ENCODE measurements at regions not wholly inside any gene's neighbourhood (a gene's known extent, or its start where the extent isn't known, plus 50 kb on each side); places are given as distances from the start of the nearest gene placed in this dataset.

DNA sequence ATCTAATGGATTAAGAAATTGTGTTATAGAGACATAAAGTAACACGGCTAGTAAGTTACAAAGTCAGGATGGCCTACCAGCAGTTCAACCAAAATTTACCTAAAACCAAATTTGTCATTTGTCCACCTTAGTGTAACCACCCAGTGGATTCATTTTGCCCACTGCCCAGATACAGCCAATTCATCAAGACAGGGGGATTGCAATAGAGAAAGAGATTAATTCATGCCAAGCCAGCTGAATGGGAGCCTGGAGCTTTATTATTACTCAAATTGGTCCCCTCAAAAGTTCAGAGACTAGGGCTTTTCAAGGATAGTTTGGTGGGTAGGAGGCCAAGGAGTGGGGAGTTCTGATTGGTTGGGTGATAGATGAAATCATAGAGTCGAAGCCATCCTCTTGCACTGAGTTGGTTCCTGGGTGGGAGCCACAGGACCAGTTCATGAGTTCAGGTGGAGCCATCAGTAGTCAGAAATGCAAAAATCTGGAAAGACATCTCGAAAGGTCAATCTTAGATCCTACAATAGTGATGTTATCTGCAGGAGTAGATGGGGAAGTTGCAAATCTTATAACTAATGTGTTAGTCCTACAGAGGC, 304.2 kb upstream of the CADM1 start:
- no peak overlapping the region for H3K4me3 ChIP-seq (ENCODE audit: control insufficient read depth, low read depth, low read length)
- DNase-seq (ENCODE audit: low read depth), result no peak
- TF ChIP-seq, protein P1, sequence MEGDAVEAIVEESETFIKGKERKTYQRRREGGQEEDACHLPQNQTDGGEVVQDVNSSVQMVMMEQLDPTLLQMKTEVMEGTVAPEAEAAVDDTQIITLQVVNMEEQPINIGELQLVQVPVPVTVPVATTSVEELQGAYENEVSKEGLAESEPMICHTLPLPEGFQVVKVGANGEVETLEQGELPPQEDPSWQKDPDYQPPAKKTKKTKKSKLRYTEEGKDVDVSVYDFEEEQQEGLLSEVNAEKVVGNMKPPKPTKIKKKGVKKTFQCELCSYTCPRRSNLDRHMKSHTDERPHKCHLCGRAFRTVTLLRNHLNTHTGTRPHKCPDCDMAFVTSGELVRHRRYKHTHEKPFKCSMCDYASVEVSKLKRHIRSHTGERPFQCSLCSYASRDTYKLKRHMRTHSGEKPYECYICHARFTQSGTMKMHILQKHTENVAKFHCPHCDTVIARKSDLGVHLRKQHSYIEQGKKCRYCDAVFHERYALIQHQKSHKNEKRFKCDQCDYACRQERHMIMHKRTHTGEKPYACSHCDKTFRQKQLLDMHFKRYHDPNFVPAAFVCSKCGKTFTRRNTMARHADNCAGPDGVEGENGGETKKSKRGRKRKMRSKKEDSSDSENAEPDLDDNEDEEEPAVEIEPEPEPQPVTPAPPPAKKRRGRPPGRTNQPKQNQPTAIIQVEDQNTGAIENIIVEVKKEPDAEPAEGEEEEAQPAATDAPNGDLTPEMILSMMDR (conservative IDR thresholded peaks at IDR 0.05; ENCODE audit: control insufficient read depth, insufficient read depth, low read depth, low read length), result no peak

DNA sequence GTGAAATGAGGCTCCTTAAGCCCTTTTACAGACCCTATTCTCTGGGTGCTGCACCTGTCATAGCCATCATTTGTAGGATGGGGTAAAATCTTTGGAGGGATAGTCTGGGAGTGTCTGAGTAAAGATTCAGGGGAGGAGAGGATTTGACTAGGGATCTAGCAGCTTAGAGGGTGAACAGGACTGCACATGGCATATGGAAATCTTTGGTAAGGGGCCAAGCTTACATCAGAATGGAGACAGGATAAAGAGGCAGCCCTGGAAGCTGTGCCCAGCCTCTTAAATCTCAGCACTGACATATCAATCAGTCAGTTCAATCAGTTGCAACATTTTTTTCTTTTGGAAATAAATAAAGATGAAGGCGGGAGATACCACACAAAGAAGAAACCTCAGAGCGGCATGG, 301.8 kb upstream of the CADM1 start:
- no peak for DNase-seq (ENCODE audit: low read depth)
- H3K4me3 ChIP-seq (ENCODE audit: control insufficient read depth, low read depth, low read length), result no peak overlapping the region
- TF ChIP-seq, protein P1 (conservative IDR thresholded peaks at IDR 0.05; ENCODE audit: control insufficient read depth, insufficient read depth, low read depth, low read length), result no peak

DNA sequence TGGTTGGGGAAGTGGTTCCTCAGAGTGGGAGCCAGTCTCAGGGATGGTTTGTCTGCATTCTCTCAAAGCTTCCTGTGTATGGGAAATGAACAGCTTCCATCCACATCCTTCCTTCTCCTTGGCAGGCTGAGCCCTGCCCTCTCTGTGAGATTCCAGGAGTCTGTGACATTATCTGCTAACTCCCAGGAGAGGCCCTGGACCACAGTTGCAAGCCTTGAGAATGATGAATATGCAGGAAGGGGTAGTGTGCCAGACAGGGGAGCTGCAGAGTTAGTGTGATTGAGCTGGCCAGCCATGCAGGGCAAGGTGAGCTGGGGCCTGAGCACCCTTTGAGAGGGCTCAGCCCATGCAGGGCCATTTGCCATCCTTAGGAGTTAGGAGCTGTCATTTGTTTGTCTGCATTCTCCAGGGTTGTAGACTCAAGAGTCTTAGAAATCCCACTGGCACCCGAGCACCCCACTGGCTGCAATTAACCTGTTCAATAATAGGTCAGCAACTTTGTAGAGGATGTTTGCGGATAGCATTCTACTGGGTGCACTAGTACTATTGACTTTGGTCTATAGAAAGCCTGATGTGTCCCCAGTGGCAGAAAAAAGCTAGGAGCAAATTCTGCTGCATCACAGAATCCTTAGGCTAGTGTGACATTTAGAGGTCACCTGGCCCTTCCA, 299.0 kb upstream of the CADM1 start:
- TF ChIP-seq, protein P1 (conservative IDR thresholded peaks at IDR 0.05; ENCODE audit: control insufficient read depth, insufficient read depth, low read depth, low read length), result no peak
- DNase-seq (ENCODE audit: low read depth), result no peak
- H3K4me3 ChIP-seq (ENCODE audit: control insufficient read depth, low read depth, low read length), result no peak overlapping the region

DNA sequence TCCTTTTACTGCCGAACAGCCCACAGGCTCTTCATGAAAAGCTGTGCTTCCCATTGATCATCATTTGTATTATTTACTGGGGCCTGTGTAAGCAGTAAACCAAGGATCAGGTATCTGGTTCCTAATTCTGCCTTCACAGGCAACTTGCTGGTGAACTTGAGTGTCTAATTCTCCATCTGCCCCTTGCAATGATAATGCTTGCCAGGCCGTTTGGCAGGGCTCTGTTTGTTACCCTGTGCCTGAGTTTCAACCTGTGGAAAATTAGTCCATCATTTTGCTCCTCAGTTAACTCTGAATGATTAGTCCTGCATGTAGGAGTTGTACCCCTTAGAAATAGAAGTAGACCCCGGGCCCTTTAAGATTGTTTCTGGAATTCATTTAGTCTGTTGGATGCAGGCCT, 298.4 kb upstream of the CADM1 start:
- TF ChIP-seq, protein P1 (conservative IDR thresholded peaks at IDR 0.05; ENCODE audit: control insufficient read depth, insufficient read depth, low read depth, low read length), result no peak
- H3K4me3 ChIP-seq (ENCODE audit: control insufficient read depth, low read depth, low read length), result no peak overlapping the region
- DNase-seq (ENCODE audit: low read depth), result no peak

DNA sequence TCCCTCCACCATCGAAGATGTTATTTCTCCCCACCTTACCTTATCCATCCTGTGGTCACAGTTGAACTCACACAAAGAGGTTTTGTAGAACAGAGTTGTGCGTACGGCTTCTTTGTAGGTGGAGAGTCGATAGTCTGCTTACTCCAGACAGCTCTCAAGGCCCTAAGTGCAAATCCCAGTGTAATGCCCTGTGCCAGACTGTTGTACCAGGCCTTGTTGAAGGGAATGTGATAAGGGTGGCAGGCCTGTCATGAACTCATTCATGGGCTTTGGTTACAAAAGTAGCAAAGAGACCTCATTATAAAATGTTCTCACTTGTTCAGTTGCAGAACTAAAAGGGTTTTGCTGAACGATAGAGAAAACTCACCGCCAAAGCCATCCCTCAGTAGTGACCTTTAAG, 288.7 kb upstream of the CADM1 start:
- TF ChIP-seq, protein P1 (conservative IDR thresholded peaks at IDR 0.05; ENCODE audit: control insufficient read depth, insufficient read depth, low read depth, low read length), result no peak
- H3K4me3 ChIP-seq (ENCODE audit: control insufficient read depth, low read depth, low read length), result no peak overlapping the region
- no peak for DNase-seq (ENCODE audit: low read depth)

DNA sequence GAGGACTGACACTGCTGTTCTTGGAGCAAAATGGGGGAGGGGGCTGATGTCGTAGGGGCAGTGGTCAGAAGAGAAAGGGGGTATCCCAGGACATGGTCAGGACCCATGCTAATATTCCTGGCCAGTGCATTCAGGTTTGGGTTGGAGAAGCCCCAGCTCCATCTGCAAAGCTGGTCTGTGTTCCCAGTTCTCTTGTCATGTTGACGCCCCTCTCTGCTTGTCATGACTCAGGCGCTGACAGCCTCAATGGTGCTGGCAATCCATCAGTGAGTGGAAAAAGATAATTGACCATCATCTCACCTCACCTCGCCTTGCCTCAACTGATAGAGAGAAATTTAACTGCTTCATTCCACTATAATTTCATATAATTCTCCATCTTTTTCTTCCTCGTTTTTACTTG, 283.1 kb upstream of the CADM1 start:
- no peak overlapping the region for H3K4me3 ChIP-seq (ENCODE audit: control insufficient read depth, low read depth, low read length)
- TF ChIP-seq, protein P1 (conservative IDR thresholded peaks at IDR 0.05; ENCODE audit: control insufficient read depth, insufficient read depth, low read depth, low read length), result no peak
- DNase-seq (ENCODE audit: low read depth), result no peak

All from fibroblast of mammary gland (primary cell).